Astrocyte of the cerebellum (primary cell): ENCODE measurements at regions not wholly inside any gene's neighbourhood (a gene's known extent, or its start where the extent isn't known, plus 50 kb on each side); places are given as distances from the start of the nearest gene placed in this dataset.

Source experiments
- DNase-seq: peaks from one replicate; pipeline ENCODE4 v3.0.0-alpha.2; 2011; ENCODE audit warnings: low read depth
- H3K4me3 ChIP-seq: 2 replicates; pipeline ENCODE4 v1.5.1; 2011; ENCODE audit warnings: mild to moderate bottlenecking, low read depth, low read length, moderate library complexity
- in situ Hi-C: cut with HindIII; loops from 2 replicates; pipeline ENCODE4 v1.10.0; 2017; ENCODE audit warnings: low sequenced_read_pairs
- TF ChIP-seq, protein P1 (sequence below): IDR thresholded peaks from 2 replicates; pipeline ENCODE4 v1.5.1; 2012; ENCODE audit warnings: low read length, low read depth, moderate library complexity, mild to moderate bottlenecking; ENCODE audit errors: missing control alignments

DNA sequence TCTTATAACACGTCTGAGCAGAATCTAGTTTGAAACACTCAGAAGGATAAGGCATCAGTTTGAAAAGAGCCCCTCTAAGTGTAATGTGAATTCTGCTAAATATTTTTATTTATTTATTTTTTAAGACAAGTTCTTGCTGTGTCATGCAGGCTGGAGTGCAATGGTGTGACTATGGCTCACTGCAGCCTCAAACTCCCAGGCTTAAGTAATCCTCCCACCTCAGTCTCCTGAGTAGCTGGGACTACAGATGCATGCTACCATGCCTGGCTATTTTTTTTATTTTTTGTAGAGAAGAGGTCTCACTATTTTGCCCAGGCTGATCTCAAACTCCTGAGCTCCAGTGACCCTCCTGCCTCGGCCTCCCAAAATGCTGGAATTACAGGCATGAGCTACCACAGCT lies 225.9 kb upstream of the SEL1L start:
- H3K4me3 ChIP-seq, result no peak overlapping the region
- in situ Hi-C loops, result no loop called here
- DNase-seq, result no peak
- TF ChIP-seq, protein P1, sequence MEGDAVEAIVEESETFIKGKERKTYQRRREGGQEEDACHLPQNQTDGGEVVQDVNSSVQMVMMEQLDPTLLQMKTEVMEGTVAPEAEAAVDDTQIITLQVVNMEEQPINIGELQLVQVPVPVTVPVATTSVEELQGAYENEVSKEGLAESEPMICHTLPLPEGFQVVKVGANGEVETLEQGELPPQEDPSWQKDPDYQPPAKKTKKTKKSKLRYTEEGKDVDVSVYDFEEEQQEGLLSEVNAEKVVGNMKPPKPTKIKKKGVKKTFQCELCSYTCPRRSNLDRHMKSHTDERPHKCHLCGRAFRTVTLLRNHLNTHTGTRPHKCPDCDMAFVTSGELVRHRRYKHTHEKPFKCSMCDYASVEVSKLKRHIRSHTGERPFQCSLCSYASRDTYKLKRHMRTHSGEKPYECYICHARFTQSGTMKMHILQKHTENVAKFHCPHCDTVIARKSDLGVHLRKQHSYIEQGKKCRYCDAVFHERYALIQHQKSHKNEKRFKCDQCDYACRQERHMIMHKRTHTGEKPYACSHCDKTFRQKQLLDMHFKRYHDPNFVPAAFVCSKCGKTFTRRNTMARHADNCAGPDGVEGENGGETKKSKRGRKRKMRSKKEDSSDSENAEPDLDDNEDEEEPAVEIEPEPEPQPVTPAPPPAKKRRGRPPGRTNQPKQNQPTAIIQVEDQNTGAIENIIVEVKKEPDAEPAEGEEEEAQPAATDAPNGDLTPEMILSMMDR, result no peak

DNA sequence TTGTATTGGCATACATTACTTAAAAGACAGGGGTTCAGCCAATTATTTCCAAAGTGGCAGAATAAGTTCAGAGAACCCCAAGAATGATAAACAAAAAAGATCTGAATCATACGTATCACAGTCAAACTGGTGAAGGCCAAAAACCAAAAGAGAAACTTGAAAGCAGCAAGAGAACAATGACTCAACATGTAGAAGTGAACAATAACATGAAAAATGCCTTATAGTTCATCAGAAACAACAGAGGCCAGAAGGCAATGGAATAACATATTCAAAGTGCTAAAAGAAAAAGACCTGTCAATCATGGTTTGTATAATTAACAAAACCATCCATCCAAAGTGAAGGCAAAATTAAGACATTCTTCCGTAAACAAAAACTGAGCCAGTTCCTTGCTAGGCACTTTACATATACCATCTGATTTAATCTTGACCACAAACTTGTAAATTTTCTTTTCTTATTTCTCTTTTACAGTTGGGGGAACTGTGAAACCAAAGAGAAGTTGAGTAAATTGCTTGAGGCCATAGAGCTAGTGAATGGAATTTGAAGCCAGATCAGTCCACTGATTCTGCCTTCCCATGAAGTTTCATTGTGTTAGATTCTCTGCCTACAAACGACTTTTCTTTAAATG lies 232.1 kb upstream of the SEL1L start:
- H3K4me3 ChIP-seq, result no peak overlapping the region
- in situ Hi-C loops, result no loop called here
- no peak for DNase-seq
- TF ChIP-seq, protein P1, result no peak

DNA sequence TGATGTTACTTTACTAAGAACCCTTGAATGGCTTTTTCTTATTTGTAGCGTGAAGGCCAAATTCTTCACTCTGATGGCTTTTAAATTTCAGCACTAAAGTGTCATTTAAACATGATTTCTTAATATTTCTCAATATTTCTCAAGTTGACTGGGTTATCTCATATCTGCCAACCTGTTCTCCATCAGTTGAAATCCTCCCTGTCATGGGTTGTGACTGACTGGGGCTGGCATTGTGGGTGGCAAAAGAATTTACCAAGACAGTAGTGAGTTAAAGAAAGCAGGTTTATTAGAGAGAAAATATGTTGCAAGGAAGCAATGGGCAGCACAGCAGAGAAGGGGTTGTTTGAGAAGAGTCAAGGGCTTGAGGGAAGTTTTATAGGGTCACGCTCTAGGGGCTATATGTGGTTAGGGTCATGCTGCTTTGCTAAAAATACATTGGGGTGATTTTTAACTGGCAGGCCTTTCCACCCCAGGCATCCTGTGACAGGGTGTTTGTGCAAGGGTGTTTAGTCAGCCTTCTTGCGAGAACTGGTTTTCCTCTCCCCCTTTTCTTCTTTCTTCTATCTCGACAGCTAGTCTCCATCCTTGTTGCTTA lies 232.8 kb upstream of the SEL1L start:
- no peak overlapping the region for H3K4me3 ChIP-seq
- TF ChIP-seq, protein P1, result no peak
- in situ Hi-C loops, result no loop called here
- DNase-seq, result no peak

DNA sequence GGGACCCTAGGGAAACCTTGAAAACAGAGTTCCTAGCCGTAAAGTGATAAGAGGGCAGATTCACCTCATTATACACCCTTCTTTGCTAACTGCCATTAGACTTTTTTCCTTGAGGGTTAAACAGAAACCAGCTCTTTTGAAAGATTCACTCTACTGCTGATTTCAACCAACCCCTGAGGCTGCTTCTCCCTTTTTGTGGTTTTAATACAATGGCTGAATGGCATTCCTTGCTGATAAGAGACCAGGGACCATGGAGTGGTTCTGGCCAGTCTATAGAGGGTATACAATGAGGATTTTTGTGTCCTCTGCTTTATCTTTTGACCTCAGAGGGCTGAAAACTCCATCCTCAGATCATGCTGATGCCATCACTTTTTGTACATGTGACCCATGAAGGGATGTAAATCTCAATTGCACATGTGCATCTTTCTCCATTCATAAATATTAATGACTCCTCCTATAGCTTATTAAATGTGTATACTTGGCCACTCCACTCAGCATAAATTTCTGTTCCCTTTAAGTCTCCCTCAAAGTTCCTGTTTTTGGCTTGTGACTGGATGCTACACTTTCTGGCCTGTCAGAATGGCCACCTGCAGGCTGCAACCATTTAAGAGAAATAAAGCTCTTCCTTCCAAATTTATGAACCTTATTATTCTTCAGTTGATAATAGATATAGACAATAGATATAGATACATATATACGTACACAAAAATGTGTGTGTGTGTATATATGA lies 233.8 kb upstream of the SEL1L start:
- in situ Hi-C loops, result no loop called here
- no peak overlapping the region for H3K4me3 ChIP-seq
- DNase-seq, result no peak
- TF ChIP-seq, protein P1, result no peak

DNA sequence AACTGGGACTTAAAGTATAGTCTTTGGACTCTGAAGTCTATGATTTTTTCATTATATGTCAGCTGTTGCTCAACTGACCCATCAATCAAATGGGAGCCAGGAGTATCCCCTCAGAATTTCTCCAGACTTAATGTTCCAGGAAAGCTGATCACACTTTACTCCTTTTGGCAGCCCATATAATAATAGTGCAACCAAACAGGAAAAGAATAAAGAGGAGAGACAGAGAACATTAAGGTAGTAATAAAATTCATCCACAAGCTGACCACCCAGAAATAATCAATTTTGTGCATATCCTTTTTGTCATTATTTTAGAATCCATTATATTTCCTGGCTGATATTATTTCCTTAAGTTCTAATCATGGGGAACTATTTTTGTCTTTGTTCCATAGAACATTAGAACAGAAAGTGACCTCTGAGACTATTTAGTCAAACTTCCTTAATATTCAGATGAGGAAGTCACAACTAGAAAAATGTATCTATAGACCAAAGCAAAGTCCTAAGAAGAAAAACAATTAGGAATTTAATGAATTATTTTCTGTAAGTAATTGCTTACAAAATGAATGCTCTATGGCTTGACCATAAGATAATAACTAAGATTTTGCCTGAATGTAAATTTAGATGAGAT lies 238.1 kb upstream of the SEL1L start:
- in situ Hi-C loops, result no loop called here
- DNase-seq, result no peak
- no peak overlapping the region for H3K4me3 ChIP-seq
- TF ChIP-seq, protein P1, result no peak

DNA sequence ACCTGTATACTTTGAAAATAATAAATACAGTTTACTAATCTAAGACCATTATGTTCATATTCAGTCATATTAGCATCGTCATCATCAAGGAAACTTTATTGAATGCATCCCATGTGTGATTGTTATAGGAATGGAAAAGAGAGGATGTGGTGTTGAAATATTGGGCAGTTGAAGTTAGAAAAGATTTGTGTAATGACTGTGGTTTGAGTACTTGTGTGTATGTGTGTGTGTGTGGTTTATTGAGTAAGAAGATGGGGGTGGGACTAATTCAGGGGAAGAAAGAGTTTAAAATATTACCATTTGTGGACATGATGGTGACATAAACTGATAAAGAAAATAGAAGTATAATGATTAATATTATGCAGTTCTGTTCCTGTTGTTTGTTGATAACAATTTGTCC lies 238.7 kb upstream of the SEL1L start:
- DNase-seq, result no peak
- no peak overlapping the region for H3K4me3 ChIP-seq
- TF ChIP-seq, protein P1, result no peak
- in situ Hi-C loops, result no loop called here
